KMS-11 (cell line): ENCODE measurements at regions not wholly inside any gene's neighbourhood (a gene's known extent, or its start where the extent isn't known, plus 50 kb on each side); places are given as distances from the start of the nearest gene placed in this dataset.

Experiments used
- H2AFZ ChIP-seq: fragments of 200-600 bp; sonication (generic); 2 replicates; pipeline ENCODE4 v1.6.1; 2016; ENCODE audit warnings: antibody characterized with exemption, mixed run types, low read depth
- H3K27ac ChIP-seq: fragments of 200-600 bp; sonication (generic); 2 replicates; pipeline ENCODE4 v1.6.1; 2016; ENCODE audit warnings: mild to moderate bottlenecking, mixed run types
- H3K27me3 ChIP-seq: fragments of 200-600 bp; sonication (generic); 2 replicates; pipeline ENCODE4 v1.6.1; 2017; ENCODE audit warnings: mild to moderate bottlenecking, low read depth, mixed run types, moderate library complexity; ENCODE audit not compliant: insufficient read depth
- H3K36me3 ChIP-seq: fragments of 200-600 bp; sonication (generic); 2 replicates; pipeline ENCODE4 v1.6.1; 2017; ENCODE audit warnings: mild to moderate bottlenecking, mixed run types; ENCODE audit not compliant: insufficient read depth
- H3K4me1 ChIP-seq: fragments of 200-600 bp; sonication (generic); 2 replicates; pipeline ENCODE4 v1.6.1; 2016; ENCODE audit warnings: mild to moderate bottlenecking, low read depth, mixed run types; ENCODE audit not compliant: poor library complexity, severe bottlenecking
- H3K4me2 ChIP-seq: fragments of 200-600 bp; sonication (generic); 2 replicates; pipeline ENCODE4 v1.7.0; 2016; ENCODE audit warnings: mild to moderate bottlenecking, mixed run types
- H3K4me3 ChIP-seq: fragments of 200-600 bp; sonication (generic); IDR thresholded peaks from 2 replicates; pipeline ENCODE4 v1.6.1; 2017; ENCODE audit warnings: low read depth, low read length, mixed read lengths; ENCODE audit not compliant: insufficient read depth
- H3K79me2 ChIP-seq: fragments of 200-600 bp; sonication (generic); 2 replicates; pipeline ENCODE4 v1.6.1; 2016; ENCODE audit warnings: low read depth, mixed run types; ENCODE audit not compliant: insufficient read depth
- H3K9ac ChIP-seq: fragments of 200-600 bp; sonication (generic); 2 replicates; pipeline ENCODE4 v1.6.1; 2016; ENCODE audit warnings: mild to moderate bottlenecking, mixed run types
- H4K20me1 ChIP-seq: fragments of 200-600 bp; sonication (generic); 2 replicates; pipeline ENCODE4 v1.6.1; 2016; ENCODE audit warnings: mild to moderate bottlenecking, mixed run types; ENCODE audit not compliant: insufficient read depth
- CTCF ChIP-seq: fragments of 200-600 bp; sonication (generic); conservative IDR thresholded peaks from 2 replicates; pipeline ENCODE4 v1.6.1; 2017; ENCODE audit warnings: low read depth, mild to moderate bottlenecking, antibody characterized with exemption, low read length, moderate library complexity, mixed read lengths

GRCh38 chr6:16959789-16960188 lies 142.1 kb upstream of the STMND1 start:
- Histone ChIP-seq H4K20me1 (no peaks in the 10 kb centered on the region), H3K27me3 (no peaks in the 10 kb centered on the region), H3K9ac (no peak overlapping the region), H3K4me3 (no peak overlapping the region), H3K36me3 (no peaks in the 10 kb centered on the region), H3K27ac (no peak overlapping the region), H3K4me2 (no peak overlapping the region), H3K79me2 (no peaks in the 10 kb centered on the region), H3K4me1 (no peaks in the 10 kb centered on the region), H2AFZ (no peak overlapping the region)
- no peak for TF ChIP-seq CTCF

GRCh38 chr6:16956361-16956760 lies 145.5 kb upstream of the STMND1 start:
- Histone ChIP-seq H3K27me3 (no peaks in the 10 kb centered on the region), H3K4me3 (no peak overlapping the region)
- TF ChIP-seq CTCF, result no peak

GRCh38 chr6:16955899-16956298 lies 146.0 kb upstream of the STMND1 start:
- no peaks in the 10 kb centered on the region for H3K36me3 ChIP-seq
- no peaks in the 10 kb centered on the region for H3K27me3 ChIP-seq
- peaks cover 5% of the 10 kb centered on the region for H3K4me1 ChIP-seq
- H2AFZ ChIP-seq, result no peak overlapping the region
- no peaks in the 10 kb centered on the region for H4K20me1 ChIP-seq
- H3K4me2 ChIP-seq, result no peak overlapping the region
- H3K9ac ChIP-seq, result no peak overlapping the region
- H3K79me2 ChIP-seq, result no peaks in the 10 kb centered on the region
- H3K27ac ChIP-seq, result no peak overlapping the region
- H3K4me3 ChIP-seq, result no peak overlapping the region
- no peak for TF ChIP-seq CTCF

More at GRCh38 chr6:16956361-16956760, 145.5 kb upstream of the STMND1 start:
- Histone ChIP-seq H3K4me1 (no peaks in the 10 kb centered on the region), H3K4me2 (no peak overlapping the region), H3K79me2 (no peaks in the 10 kb centered on the region), H3K36me3 (no peaks in the 10 kb centered on the region), H3K9ac (no peak overlapping the region), H3K27ac (no peak overlapping the region), H2AFZ (no peak overlapping the region), H4K20me1 (no peaks in the 10 kb centered on the region)

- no peak overlapping the region for H3K4me2 ChIP-seq
- TF ChIP-seq CTCF, result no peak
These were observed 147.9 kb upstream of the STMND1 start for GRCh38 chr6:16953905-16954304.

More at GRCh38 chr6:16953905-16954304, 147.9 kb upstream of the STMND1 start:
- no peak overlapping the region for H3K27ac ChIP-seq
- H3K4me1 ChIP-seq, result peaks cover 10% of the 10 kb centered on the region
- H3K27me3 ChIP-seq, result no peaks in the 10 kb centered on the region
- H3K4me3 ChIP-seq, result no peak overlapping the region
- no peaks in the 10 kb centered on the region for H4K20me1 ChIP-seq
- H3K9ac ChIP-seq, result no peak overlapping the region
- no peak overlapping the region for H2AFZ ChIP-seq
- H3K79me2 ChIP-seq, result no peaks in the 10 kb centered on the region
- H3K36me3 ChIP-seq, result no peaks in the 10 kb centered on the region
